H1 (cell line): ENCODE measurements at regions not wholly inside any gene's neighbourhood (a gene's known extent, or its start where the extent isn't known, plus 50 kb on each side); places are given as distances from the start of the nearest gene placed in this dataset.

Experiments used
- CTCF ChIA-PET: fragments of 300-600 bp; sonication (Branson Sonifier 250); formaldehyde crosslinking; loops from one replicate; lab custom pipeline; 2021; ENCODE audit not compliant: partially characterized antibody; lab: Charles Lee
- POLR2A ChIA-PET: fragments of 300-600 bp; sonication (Branson Sonifier 250); formaldehyde crosslinking; loops from one replicate; lab custom pipeline; 2021; ENCODE audit warnings: inconsistent platforms; ENCODE audit not compliant: partially characterized antibody; lab: Charles Lee
- DNase-seq, 2 experiments: peaks; one replicate each; pipeline versions ENCODE4 v3.0.0 to v3.0.0-alpha.2; 2010 to 2022; ENCODE audit warnings: low spot score in 2 of 2, low read depth in 1 of 2, mixed read lengths in 1 of 2
- FAIRE-seq: peaks from 2 replicates; lab custom pipeline; 2011; peaks lifted over from hg19 to GRCh38; lab: Jason Lieb, UNC
- H2AFZ ChIP-seq: 2 replicates; pipeline ENCODE4 v1.8.1; 2012; ENCODE audit warnings: low read length, inconsistent platforms
- H2AK5ac ChIP-seq: 2 replicates; pipeline ENCODE4 v1.6.1; 2013; ENCODE audit warnings: low read depth, low read length
- H2BK120ac ChIP-seq: replicated peaks from 2 replicates; pipeline ENCODE3; 2013; ENCODE audit warnings: low read depth, low read length, inconsistent platforms
- H2BK12ac ChIP-seq: 2 replicates; pipeline ENCODE4 v1.6.1; 2013; ENCODE audit warnings: low read depth, low read length
- H2BK15ac ChIP-seq: 2 replicates; pipeline ENCODE4 v1.6.1; 2013; ENCODE audit warnings: low read length
- H2BK20ac ChIP-seq: 2 replicates; pipeline ENCODE4 v1.6.1; 2013; ENCODE audit warnings: low read length
- H2BK5ac ChIP-seq: 2 replicates; pipeline ENCODE4 v1.6.1; 2013; ENCODE audit warnings: low read depth, low read length
- H3K14ac ChIP-seq: 2 replicates; pipeline ENCODE4 v1.6.1; 2013; ENCODE audit warnings: inconsistent platforms; ENCODE audit not compliant: insufficient read length
- H3K18ac ChIP-seq: 2 replicates; pipeline ENCODE4 v1.6.1; 2013; ENCODE audit warnings: low read length; ENCODE audit errors: extremely low read depth
- H3K23ac ChIP-seq: 2 replicates; pipeline ENCODE4 v1.6.1; 2013; ENCODE audit warnings: inconsistent platforms; ENCODE audit not compliant: insufficient read length
- H3K23me2 ChIP-seq: 2 replicates; pipeline ENCODE4 v1.6.1; 2013; ENCODE audit warnings: low read depth, low read length
- H3K27ac ChIP-seq: 2 replicates; pipeline ENCODE4 v1.6.1; 2011; ENCODE audit warnings: low read depth, low read length, inconsistent platforms
- H3K27me3 ChIP-seq, 4 experiments: replicated peaks in 1 of 4; 1 replicate in 1 of 4; 2 replicates in 3 of 4; pipeline versions ENCODE4 v1.6.1 to v1.8.1; 2011 to 2013; ENCODE audit warnings: low read length in 3 of 4, mild to moderate bottlenecking in 3 of 4, inconsistent platforms in 2 of 4, mixed read lengths in 2 of 4, moderate library complexity in 1 of 4; ENCODE audit not compliant: control insufficient read depth in 3 of 4, insufficient read depth in 3 of 4; ENCODE audit errors: extremely low read depth in 1 of 4
- H3K36me3 ChIP-seq, 4 experiments: 2 replicates each; pipeline versions ENCODE4 v1.6.1 to v1.8.1; 2011 to 2013; ENCODE audit warnings: mild to moderate bottlenecking in 4 of 4, low read length in 3 of 4, moderate library complexity in 2 of 4, control low read depth in 1 of 4, inconsistent platforms in 1 of 4; ENCODE audit not compliant: insufficient read depth in 4 of 4, control insufficient read depth in 2 of 4
- H3K4ac ChIP-seq: replicated peaks from 2 replicates; pipeline ENCODE3; 2013; ENCODE audit warnings: low read length, low read depth, mixed read lengths, inconsistent platforms; ENCODE audit not compliant: insufficient read length
- H3K4me1 ChIP-seq, 4 experiments: replicated peaks in 1 of 4; 1 replicate in 1 of 4; 2 replicates in 3 of 4; pipeline versions ENCODE4 v1.6.1 to v1.8.1; 2011 to 2013; ENCODE audit warnings: low read length in 3 of 4, inconsistent platforms in 2 of 4, mixed read lengths in 1 of 4; ENCODE audit not compliant: insufficient read depth in 4 of 4, control insufficient read depth in 3 of 4
- H3K4me2 ChIP-seq, 2 experiments: 2 replicates each; pipeline versions ENCODE4 v1.6.1 to v1.8.1; 2011 to 2013; ENCODE audit warnings: low read depth in 2 of 2, low read length in 2 of 2, control low read depth in 1 of 2, inconsistent platforms in 1 of 2, mild to moderate bottlenecking in 1 of 2; ENCODE audit not compliant: insufficient read depth in 1 of 2
- H3K4me3 ChIP-seq, 4 experiments: fragments of 200-600, 300-600 bp in 1 of 4; sonication (generic), shearing (Covaris generic), sonication (Bioruptor Twin) in 1 of 4; 2 replicates each; pipeline versions ENCODE4 v1.5.1 to v1.8.1; 2011 to 2016; ENCODE audit warnings: low read length in 4 of 4, low read depth in 3 of 4, control low read depth in 2 of 4, inconsistent platforms in 2 of 4, mild to moderate bottlenecking in 2 of 4, mixed read lengths in 1 of 4, moderate library complexity in 1 of 4; ENCODE audit not compliant: insufficient read depth in 2 of 4; ENCODE audit errors: extremely low read depth in 1 of 4
- H3K56ac ChIP-seq: replicated peaks from 2 replicates; pipeline ENCODE3; 2013; ENCODE audit warnings: low read depth, mild to moderate bottlenecking, mixed read lengths, low read length, inconsistent platforms; ENCODE audit not compliant: insufficient read length
- H3K79me1 ChIP-seq: 2 replicates; pipeline ENCODE4 v1.6.1; 2013; ENCODE audit warnings: low read depth, low read length, control low read depth
- H3K79me2 ChIP-seq, 2 experiments: 2 replicates each; pipeline versions ENCODE4 v1.6.1 to v1.8.1; 2012 to 2013; ENCODE audit warnings: low read length in 2 of 2, mild to moderate bottlenecking in 2 of 2, inconsistent platforms in 1 of 2; ENCODE audit not compliant: insufficient read depth in 2 of 2, control insufficient read depth in 1 of 2
- H3K9ac ChIP-seq, 4 experiments: replicated peaks in 1 of 4; 1 replicate in 1 of 4; 2 replicates in 3 of 4; pipeline versions ENCODE4 v1.6.1 to v1.8.1; 2011 to 2013; ENCODE audit warnings: low read depth in 3 of 4, low read length in 3 of 4, control low read depth in 2 of 4, mild to moderate bottlenecking in 2 of 4, moderate library complexity in 2 of 4, inconsistent platforms in 1 of 4; ENCODE audit errors: extremely low read depth in 1 of 4
- H3K9me3 ChIP-seq, 2 experiments: 2 replicates each; pipeline versions ENCODE4 v1.6.1 to v1.8.1; 2012 to 2013; ENCODE audit warnings: mild to moderate bottlenecking in 2 of 2, moderate library complexity in 2 of 2, control low read depth in 1 of 2, inconsistent platforms in 1 of 2, low read depth in 1 of 2, low read length in 1 of 2, mixed read lengths in 1 of 2; ENCODE audit not compliant: insufficient read depth in 2 of 2
- H4K20me1 ChIP-seq, 2 experiments: replicated peaks in 1 of 2; 2 replicates each; pipeline versions ENCODE3 to v1.8.1; 2011 to 2013; ENCODE audit warnings: inconsistent platforms in 2 of 2, low read length in 2 of 2, mild to moderate bottlenecking in 1 of 2; ENCODE audit not compliant: insufficient read depth in 2 of 2, control insufficient read depth in 1 of 2
- H4K5ac ChIP-seq: 2 replicates; pipeline ENCODE4 v1.6.1; 2013; ENCODE audit warnings: low read length, low read depth, mixed read lengths, inconsistent platforms; ENCODE audit not compliant: insufficient read length
- H4K8ac ChIP-seq: 2 replicates; pipeline ENCODE4 v1.8.0; 2013; ENCODE audit warnings: mild to moderate bottlenecking, moderate library complexity, low read length, inconsistent platforms; ENCODE audit not compliant: insufficient read depth; ENCODE audit errors: extremely low read depth
- H4K91ac ChIP-seq: replicated peaks from 2 replicates; pipeline ENCODE3; 2013; ENCODE audit warnings: low read length, mixed read lengths, inconsistent platforms; ENCODE audit not compliant: insufficient read length
- BACH1 ChIP-seq: IDR thresholded peaks from 2 replicates; pipeline ENCODE4 v1.6.1; 2012; ENCODE audit warnings: low read length, improper control_type of control experiment
- CHD2 ChIP-seq: IDR thresholded peaks from 2 replicates; pipeline ENCODE4 v1.6.1; 2012; ENCODE audit warnings: low read length, improper control_type of control experiment
- JUN ChIP-seq: IDR thresholded peaks from 2 replicates; pipeline ENCODE4 v1.6.1; 2011; ENCODE audit warnings: low read depth, mild to moderate bottlenecking, improper control_type of control experiment, low read length
- JUND ChIP-seq: IDR thresholded peaks from 2 replicates; pipeline ENCODE4 v1.6.1; 2011; ENCODE audit warnings: mild to moderate bottlenecking, improper control_type of control experiment, low read length
- TEAD4 ChIP-seq: IDR thresholded peaks from 2 replicates; pipeline ENCODE4 v1.6.1; 2012; ENCODE audit warnings: low read depth, low read length, inconsistent platforms, mixed read lengths
- whole genome bisulfite sequencing, 2 experiments: shearing (Covaris generic) in 1 of 2; methylation state at CpG; one replicate each; pipeline versions ENCODE4 v1.1.6 to v1.1.7; 2013 to 2015; ENCODE audit warnings: low lambda C conversion rate in 2 of 2, mixed read lengths in 2 of 2, inconsistent platforms in 1 of 2, low coverage in 1 of 2, missing lambda C conversion rate in 1 of 2; ENCODE audit not compliant: insufficient replicate concordance in 2 of 2, insufficient coverage in 1 of 2, insufficient read length in 1 of 2; ENCODE audit errors: extremely low coverage in 1 of 2, missing lambda C conversion rate in 1 of 2; 5-methylcytosine and 5-hydroxymethylcytosine counted together

DNA sequence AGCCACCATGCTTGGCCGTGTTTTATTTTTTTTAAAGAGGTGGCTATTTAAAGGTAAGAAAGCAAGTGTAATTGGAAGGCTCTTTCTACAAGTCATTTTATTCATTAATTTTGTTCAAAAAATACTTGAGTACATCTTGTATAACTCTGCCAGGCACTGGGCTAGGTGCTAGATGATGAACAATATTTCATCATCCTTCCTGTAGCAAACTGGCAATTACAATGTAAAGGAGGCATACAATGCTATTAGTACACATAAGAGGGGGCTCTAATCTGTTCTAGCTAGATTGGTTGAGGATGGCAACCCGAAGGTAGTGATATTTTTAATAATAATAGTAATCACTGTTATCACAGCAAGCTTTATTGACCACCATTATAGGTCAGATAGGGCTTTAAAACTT lies 215.5 kb upstream of the KLF14 start:
- 91% methylated on average over 2 of the region's 2 CpGs; no CpG with 5 or more reads in 1 of the 2 experiments for WGBS, 2 experiments
- H3K36me3 ChIP-seq, result no peaks in the 10 kb centered on the region; a peak in 1 of 8 replicates
- POLR2A ChIA-PET, result interaction anchor here (1.7 kb wide), 1 partner anchor 8 kb away, joined by 4 read pairs; no protein-coding TSS in a partner anchor

More for the DNA sequence above, 215.5 kb upstream of the KLF14 start:
- Histone ChIP-seq H3K4ac (no peak overlapping the region), H3K23ac (no peak overlapping the region), H3K4me2 (no peak overlapping the region), H2BK12ac (no peak overlapping the region), H2BK120ac (no peak overlapping the region), H2AK5ac (no peak overlapping the region), H3K27me3 (no peaks in the 10 kb centered on the region), H3K9ac (no peak overlapping the region), H3K23me2 (no peaks in the 10 kb centered on the region), H3K9me3 (no peaks in the 10 kb centered on the region), H2BK20ac (no peak overlapping the region), H4K91ac (no peak overlapping the region), H2BK15ac (no peak overlapping the region), H3K27ac (no peak overlapping the region), H3K79me2 (no peaks in the 10 kb centered on the region), H3K4me1 (peaks cover 0 to 7% (median 3%) of the 10 kb centered on the region in 4 experiments; a peak in 5 of 7 replicates), H3K14ac (no peak overlapping the region), H3K18ac (no peak overlapping the region), H4K8ac (no peak overlapping the region), H3K4me3 (no peak overlapping the region), H3K56ac (no peak overlapping the region), H2BK5ac (no peak overlapping the region), H4K20me1 (no peaks in the 10 kb centered on the region), H4K5ac (no peak overlapping the region), H3K79me1 (no peaks in the 10 kb centered on the region), H2AFZ (no peak overlapping the region)
- FAIRE-seq (no peak), DNase-seq (no peak)
- no peak for TF ChIP-seq CHD2
- TF ChIP-seq TEAD4, result no peak
- no peak for TF ChIP-seq BACH1
- no peak for TF ChIP-seq JUN
- no peak for TF ChIP-seq JUND
- CTCF ChIA-PET, result interaction anchor here (1.4 to 3.5 kb wide), 3 partner anchors 10 to 53 kb away, joined by 5 to 12 read pairs (median 5); no protein-coding TSS in a partner anchor
